ENCODE measurements at regions not wholly inside any gene's neighbourhood (a gene's known extent, or its start where the extent isn't known, plus 50 kb on each side); places are given as distances from the start of the nearest gene placed in this dataset.

DNA sequence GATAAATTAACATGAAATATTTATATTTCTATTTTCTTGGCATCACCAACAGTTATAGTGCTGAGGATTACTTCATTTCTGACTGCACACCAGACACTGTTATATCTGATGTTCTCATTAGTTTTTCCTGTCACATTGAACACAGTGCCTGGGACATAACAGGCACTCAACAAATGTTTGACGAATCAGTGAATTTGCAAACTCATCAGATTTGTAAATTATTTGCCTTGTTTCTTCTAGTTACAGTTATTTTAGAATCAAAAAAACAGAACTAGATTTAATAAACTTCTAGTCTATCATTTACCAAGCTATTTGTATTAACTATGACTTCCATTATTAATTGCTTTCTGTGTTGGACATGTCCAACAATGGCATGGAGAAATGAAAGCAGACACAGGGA lies 483.3 kb downstream of the KLHL13 start:
- TF ChIP-seq, protein P1, sequence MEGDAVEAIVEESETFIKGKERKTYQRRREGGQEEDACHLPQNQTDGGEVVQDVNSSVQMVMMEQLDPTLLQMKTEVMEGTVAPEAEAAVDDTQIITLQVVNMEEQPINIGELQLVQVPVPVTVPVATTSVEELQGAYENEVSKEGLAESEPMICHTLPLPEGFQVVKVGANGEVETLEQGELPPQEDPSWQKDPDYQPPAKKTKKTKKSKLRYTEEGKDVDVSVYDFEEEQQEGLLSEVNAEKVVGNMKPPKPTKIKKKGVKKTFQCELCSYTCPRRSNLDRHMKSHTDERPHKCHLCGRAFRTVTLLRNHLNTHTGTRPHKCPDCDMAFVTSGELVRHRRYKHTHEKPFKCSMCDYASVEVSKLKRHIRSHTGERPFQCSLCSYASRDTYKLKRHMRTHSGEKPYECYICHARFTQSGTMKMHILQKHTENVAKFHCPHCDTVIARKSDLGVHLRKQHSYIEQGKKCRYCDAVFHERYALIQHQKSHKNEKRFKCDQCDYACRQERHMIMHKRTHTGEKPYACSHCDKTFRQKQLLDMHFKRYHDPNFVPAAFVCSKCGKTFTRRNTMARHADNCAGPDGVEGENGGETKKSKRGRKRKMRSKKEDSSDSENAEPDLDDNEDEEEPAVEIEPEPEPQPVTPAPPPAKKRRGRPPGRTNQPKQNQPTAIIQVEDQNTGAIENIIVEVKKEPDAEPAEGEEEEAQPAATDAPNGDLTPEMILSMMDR (conservative IDR thresholded peaks at IDR 0.05): no peak
- no peak for TF ChIP-seq EZH2 (IDR thresholded peaks at IDR 0.05; ENCODE audit: low read depth)
